HG02981 (cell line): ENCODE measurements at regions not wholly inside any gene's neighbourhood (a gene's known extent, or its start where the extent isn't known, plus 50 kb on each side); places are given as distances from the start of the nearest gene placed in this dataset.

Experiments
- ATAC-seq: cut with Tn5 transposase; IDR thresholded peaks from one replicate; pipeline ENCODE4 v1.9.1; 2021; ENCODE audit warnings: mild to moderate bottlenecking, moderate library complexity; ENCODE audit not compliant: unreplicated experiment

- ATAC-seq = no peak
These were observed 131.4 kb upstream of the UBASH3B start for GRCh38 chr11:122523846-122524805.

DNA sequence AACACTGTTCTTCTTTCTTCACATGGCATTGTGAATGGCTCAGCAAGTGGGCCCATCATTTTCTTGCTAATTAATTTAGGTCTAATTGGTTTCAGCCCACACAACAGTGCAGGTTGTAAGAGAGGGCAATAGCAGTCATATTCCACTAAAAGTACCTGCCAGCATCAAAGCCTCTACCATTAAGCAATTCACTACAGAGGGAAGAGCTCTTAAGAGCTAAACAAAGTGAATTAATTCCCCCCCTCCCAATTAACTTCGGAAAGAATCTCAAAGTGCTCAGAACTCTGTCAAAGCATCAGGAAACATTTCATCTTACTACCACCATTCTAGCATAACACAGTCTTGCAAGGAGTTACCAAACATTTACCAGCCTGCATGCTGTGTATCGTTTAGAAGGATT, 133.9 kb upstream of the UBASH3B start:
- no peak for ATAC-seq

- no peak for ATAC-seq
These were observed 137.8 kb upstream of the UBASH3B start for GRCh38 chr11:122517403-122518379.

DNA sequence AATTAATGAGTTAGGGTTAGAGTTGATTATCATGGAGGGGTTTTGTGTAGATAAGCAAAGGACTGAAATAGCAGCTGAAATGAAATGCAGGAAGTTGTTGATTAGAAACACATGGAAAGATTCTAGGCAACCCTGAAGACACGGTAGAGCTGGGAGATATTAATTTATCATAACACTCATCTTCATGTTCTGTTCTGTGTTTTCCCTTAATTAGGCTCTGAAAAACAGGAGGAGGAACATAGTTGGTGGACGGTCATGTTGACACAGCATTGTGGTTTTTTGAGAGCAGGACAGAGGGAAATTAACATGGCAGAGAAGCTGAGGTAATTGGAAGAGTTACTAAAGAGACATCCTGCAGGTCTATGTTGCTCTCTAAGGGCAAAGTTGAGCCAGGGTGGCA, 138.8 kb upstream of the UBASH3B start:
- ATAC-seq = no peak

- ATAC-seq = no peak
These were observed 141.5 kb upstream of the UBASH3B start for GRCh38 chr11:122513997-122514396.

DNA sequence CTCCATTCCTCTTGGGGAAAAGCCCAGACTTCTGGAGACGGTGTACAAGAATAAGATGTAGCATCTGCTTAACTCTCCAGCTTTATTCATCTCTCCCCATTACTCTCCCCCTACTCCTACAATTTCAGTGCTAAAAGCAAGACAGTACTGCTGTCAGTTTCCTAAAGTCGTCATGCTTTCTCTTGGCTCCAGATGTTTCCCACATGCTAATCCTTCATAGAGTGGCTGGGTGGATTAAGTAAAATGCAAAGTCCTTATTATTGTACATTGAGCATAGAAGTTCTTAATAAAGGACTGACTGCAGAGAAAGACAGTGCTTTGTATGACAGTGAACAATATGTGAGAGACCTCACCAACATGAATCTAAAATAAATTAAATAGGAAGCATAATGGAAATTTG, 142.2 kb upstream of the UBASH3B start:
- no peak for ATAC-seq

DNA sequence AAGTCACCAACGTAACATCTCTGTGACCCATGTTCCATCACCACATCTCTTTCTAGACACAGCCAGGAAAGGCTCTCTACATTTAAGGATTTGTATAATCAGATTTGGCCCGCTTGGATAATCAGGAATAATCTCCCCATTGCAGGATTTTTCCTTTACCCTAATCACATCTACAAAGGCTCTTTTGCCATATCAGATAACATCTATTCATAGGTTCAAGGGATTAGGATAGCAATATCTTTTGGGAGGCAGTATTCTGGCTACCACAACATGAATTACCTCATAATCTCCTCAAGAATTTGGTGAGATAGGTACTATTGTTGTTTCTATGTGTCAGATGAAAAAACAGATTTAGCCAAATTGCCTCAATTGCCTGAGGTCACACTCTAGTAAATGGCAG, 142.8 kb upstream of the UBASH3B start:
- ATAC-seq = no peak

DNA sequence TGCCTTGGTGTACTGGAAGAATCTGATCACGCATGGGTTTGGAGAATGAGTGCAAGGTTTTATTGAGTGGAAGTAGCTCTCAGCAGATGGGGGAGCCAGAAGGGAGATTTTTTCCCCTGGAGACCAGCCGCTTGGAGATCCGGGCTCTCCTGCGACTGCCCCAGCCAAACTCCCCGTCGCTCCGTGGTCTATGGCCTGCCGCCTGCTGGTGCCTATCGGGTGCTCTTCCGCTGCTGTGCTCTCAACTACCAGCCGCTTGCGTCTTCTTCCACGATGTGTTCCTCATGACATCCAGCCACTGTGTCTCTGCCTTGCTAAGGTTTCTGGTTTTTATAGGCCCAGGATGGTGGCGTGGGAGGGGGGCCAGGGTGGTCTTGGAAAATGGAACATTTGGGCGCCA, 145.6 kb upstream of the UBASH3B start:
- ATAC-seq = no peak

DNA sequence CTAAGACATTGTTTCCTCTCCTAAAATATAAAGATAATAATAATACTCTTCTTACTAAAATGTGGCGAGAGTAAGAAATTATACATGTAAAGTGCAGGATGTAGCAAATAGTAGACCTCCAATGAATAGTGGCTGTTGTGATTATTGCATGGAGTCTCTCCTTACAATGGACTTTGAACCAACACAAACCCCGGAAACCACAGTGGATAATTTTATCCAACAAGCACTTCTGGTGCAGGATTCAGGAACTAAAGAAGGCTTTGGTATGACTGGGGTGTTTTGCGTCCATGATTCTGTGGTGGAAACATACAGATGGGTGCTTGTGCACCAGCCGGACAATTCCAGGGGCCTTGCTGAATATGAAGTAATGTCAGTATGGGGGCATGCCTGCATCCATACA, 146.4 kb upstream of the UBASH3B start:
- no peak for ATAC-seq

DNA sequence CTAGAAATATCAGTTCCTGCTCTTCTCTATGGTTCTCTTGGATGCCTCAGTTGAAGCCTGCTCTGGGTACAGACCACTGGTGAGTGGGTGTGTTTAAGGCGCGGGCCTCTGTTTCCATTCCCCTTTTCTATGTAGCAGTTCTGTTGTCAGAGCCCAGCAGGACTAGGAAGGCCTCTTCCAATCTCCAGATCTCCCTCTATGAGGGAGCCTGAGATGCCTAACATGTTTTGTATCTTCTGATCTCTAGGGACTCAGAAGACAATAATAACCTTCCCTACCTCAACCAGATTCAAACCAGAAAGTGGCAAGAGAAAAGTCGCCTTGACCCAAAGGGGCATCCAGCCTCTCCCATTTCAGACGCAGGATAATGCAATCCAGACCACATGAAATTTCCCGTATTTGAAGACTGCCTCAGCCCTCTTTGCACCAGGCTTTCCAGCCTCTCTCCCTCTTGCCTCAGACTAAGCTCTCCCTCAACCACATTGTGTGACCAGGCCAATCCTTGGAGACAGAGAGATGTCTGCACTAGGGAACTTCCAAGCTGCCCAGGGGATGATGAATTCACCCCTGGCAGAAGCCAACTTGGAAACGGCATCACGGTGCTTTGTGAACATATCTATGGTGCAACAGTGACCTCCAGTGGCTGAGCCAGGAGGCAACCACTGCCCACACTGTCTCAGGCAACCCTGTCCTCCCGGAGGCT, 150.1 kb upstream of the UBASH3B start:
- peak; percentile 85 for ATAC-seq

DNA sequence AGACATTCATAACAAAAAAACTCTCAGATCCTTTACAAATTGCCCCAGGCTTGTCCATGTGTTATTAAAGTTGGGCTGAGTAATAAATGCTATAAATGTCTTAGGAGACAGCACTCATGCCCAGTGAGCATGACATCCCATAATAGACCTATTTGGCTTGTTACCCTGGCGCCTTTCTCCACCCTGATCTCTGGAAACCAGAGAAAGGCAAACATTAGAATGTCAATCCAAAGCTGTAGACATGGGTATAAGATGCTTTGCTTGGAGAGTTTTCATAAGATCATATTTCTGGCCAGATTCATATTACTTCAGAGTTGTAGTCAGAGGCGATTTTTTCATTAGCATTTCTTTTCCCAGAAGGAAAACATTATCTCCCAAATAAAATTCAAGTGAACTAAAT, 161.3 kb upstream of the UBASH3B start:
- no peak for ATAC-seq

- ATAC-seq = no peak
These were observed 164.0 kb upstream of the UBASH3B start for GRCh38 chr11:122491509-122491908.

GRCh38 chr11:122488892-122489706, 166.4 kb upstream of the UBASH3B start:
- no peak for ATAC-seq

GRCh38 chr11:122487669-122488068, 167.9 kb upstream of the UBASH3B start:
- ATAC-seq = no peak

DNA sequence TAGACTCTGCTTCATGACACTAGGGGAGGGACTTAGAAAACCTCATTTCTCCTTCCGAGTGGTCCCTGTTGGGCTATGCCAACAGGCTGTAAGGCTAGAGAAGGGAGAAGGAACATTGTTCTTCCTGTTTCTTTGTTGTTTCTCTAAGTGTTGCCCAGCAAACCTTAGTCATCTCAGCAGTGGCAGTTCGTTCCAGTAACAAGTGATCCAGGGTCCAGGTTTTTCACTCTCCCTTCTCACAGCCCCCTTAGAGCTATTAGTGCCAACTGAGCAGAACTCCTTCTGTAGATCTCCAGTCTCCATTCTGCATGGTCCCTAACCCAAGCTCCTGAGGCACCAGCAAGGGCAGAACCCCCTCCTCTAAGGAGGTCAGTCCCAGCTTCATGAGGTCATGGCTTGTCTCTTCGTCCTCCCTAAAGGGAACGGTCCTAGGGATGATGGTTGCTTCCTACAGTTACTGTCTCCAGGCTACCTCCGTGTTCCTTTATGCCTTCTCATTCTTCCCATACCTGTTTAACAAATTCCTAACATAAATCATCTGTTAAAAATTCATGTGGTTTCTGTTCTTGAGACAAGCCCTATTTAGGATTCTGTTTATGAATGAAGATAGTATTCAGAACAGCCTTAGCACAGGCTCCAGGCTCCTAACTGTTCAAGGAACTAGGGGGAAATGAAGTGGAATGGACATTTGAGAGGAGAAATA, 168.6 kb upstream of the UBASH3B start:
- no peak for ATAC-seq

DNA sequence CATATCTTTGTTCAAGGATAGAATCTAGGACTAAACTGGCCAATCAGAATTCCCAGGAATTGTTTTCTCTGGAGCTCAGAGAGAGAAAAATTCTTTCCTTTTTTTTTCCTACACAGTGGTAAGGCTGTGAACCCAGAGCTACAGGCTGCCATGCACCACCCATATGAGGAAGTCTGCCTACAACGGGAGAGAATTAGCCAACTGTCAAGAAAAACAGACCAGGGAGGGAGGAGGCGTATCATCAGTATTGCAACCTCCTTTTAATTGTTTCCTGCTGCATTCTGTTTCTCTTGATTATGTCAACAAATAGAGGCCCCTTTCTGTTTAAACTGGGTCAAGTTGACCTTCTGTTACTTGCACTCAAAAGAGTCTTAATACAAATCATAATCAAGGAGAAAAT, 176.5 kb upstream of the UBASH3B start:
- no peak for ATAC-seq

GRCh38 chr11:122468965-122469364, 186.6 kb upstream of the UBASH3B start:
- ATAC-seq = no peak

GRCh38 chr11:122463530-122463929, 192.0 kb upstream of the UBASH3B start:
- ATAC-seq = no peak

DNA sequence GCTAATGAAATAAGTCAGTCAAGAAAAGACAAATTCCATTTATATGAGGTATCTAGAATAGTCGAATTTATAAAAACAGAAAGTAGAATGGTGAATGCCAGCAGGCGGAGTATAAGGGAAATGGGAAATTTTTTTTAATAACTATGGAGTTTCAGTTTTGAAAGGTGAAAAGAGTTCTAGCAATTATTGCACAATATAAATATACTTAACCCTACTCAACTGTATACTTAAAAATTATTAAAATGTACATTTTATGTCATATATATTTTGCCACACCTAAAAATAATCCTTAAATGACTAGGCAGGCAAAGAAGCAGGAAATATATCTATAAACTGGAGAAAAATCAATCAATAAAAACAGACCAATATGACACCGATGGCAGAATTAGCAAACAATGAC, 196.5 kb upstream of the UBASH3B start:
- ATAC-seq = no peak

DNA sequence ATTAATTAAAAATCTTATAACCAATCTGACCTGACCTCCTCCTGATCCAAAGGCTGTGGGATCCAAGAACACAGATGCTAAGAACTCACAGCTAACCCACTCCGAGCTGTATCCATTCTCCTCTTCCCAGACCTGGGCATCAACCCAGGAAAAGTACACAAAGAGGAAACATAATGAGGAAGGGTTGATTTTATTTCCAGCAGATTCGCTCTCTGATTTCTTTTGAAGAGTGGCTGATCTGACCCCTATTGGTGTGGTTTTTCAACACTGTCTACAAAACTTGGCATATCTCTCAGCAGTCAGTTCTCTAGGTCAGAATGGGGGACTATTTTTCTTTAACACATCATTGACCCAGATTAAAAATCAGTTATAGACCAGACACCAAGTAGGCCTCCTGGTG, 201.9 kb upstream of the UBASH3B start:
- ATAC-seq = no peak
